GM21423 (cell line): ENCODE measurements at regions not wholly inside any gene's neighbourhood (a gene's known extent, or its start where the extent isn't known, plus 50 kb on each side); places are given as distances from the start of the nearest gene placed in this dataset.
"Not testable (repeated sequence)": the region's sequence is repeated elsewhere in the genome, so short reads cannot be mapped to it uniquely, and the experiment has no call there.

Experiments used
- ATAC-seq: cut with Tn5 transposase; IDR thresholded peaks from one replicate; pipeline ENCODE4 v1.9.1; 2021; ENCODE audit warnings: mild to moderate bottlenecking, moderate library complexity; ENCODE audit not compliant: unreplicated experiment

DNA sequence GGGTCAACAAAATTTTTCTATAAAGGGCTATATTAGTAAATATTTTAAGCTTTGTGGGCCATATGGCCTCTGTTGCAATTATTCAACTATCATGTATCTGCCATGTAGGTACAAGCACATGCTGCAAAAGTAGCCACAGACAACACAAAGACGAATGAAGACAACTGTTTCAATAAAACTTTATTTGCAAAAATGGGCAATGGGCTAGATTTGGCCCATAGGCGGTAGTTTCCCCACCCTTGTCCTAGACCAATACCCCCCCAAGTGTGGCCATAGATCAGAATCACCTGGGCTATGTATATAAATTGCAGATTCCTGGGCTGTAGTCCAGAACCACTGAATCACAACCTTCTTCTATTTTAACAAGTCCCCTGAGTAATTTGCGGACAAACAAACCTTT is 331.0 kb upstream of the PSMD7 start:
- ATAC-seq, result no peak

DNA sequence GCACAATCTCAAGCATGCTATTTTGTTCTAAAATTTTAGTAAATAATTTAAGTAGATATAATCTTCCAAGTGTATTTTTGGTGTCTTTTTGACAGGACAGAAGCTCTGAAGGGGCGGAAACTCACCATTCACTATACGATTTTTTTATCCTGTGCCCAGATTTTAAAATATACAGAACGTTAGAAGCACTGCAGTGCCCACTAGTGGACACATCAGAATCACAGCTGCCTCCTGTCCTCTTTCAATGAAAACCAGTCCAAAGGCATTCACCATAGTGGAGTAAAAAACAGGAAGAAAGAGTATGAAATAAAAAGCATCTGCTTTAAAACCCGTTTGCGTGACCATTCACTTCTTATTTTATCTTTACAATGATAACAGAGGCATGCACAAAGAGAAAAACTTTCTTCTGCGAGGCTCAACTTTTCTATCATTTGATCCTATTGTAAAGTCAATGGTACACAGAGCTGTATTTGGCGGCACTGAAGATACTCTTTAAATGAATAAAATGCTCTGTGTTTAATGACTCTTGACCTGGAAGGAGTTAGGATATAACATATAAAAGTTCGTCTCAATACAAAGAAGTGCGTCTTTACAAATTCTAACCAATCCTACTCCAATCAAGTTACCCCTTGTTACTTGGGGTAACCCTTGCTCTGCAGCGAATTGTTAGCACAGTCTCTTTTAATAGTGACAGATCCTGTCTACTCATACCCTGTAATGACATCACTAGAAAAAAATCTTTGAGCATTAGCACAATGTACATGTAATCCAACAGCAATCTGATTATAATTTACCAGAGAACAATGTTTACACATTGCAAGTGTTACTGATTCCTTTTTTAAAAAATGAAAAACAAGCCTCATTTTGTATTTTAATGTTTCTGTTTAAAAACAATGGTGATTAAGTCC is 339.8 kb upstream of the PSMD7 start:
- no peak for ATAC-seq

DNA sequence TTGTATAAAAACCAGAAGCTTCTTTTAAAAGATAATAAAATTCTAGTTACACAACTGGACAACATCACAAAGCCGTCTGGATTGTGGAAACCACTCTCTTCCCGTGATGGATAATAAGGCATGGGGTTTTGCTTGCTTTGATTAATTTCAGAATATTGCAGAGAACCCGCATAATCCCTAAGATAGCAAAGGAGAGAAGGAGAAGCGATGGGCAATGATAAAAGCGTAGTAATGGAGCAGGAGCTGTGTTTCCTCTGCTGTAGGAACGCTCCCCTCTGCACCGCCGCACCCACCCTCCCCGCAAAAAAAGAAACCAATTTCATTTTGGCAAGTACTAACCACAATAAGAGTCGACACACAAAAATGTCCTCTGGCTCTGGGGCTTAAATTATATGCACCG is 340.9 kb upstream of the PSMD7 start:
- ATAC-seq, result no peak

DNA sequence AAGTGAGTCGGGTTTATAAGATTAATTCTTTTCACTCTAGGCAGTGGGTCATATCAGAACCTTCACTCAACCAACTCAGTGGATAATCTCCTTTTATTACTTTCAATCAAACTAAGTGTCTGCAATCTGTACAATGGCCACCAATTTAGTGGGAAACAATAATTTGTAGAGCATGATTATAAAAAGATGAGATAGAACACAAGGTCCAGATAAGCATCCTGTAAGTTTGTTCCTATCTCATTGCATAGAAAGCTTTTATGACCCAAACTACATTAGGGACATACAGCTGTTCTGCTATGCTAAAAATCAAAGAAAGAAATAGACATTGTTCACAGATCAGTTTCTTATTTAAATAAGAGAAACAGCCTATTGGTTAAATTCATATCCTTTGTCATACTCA is 341.4 kb upstream of the PSMD7 start:
- ATAC-seq, result no peak

DNA sequence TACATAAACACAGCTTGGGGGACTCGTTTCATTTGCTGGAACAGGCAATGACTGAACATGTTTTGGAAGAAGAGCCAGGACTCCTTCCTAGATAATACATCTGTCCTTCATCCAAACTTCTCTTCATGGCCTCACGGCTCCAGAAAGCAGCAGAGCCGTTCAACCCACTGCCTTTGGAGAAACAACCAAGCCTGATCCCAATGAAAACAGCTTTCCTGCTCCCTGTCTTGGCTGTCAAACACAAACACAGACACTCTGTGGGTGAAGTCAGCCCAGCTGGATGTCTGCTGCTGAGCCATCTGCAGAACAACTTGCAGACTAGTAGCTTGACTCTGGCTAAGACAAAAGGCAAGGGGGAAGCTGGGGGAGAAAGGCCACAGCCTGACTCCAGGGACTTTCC is 345.1 kb upstream of the PSMD7 start:
- ATAC-seq, result no peak

DNA sequence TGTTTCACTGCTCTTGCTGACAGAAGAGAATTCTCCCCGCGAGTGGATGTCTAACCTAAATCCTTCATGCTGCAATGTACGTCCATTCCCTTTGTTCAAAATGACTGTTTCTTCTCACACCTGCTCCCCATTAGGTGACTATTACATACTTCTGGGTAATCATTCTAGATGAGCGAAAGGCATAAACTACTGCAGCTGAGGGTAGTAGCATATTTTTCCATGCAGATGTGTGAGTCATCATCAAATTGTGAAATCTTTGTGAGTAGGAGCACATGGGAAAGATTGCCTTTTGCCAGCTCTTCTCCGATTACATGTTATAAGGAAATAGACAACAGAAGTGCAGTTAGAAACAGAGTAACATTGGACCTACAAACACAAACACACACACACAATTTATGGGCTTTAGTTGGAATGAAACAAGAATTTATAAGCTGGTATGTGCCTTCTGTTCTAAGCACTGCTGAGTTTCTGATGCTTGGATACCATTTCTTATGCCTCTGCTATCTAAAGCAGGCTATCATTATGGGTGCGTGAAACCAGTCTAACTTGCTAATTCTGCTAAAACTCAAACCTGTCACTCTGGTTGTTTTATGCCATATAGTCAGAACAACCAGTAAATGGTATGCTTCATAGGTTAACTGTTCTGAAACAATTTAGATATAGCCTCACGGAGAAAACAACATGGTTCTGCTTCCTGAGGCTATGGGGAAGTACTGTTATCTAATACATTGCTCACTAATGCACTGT is 346.9 kb upstream of the PSMD7 start:
- no peak for ATAC-seq

DNA sequence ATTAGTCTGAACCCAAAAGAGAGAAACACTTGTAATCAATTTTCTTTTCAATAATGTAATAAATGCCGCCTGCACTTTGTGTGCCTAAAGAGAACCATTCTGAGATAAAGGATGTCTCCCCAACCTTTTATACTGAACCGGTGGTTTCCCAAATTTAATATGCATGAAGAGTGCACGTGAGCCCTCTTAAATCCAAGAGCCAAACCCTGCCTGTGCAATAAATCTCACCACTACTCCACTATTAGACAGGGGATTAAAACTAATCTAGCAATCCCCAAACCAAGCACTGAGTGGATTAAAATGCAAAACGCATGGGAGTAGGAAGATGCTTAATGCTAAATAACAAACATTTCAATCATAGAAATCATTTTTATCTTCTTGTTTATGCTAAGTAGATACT is 351.0 kb upstream of the PSMD7 start:
- ATAC-seq, result no peak

DNA sequence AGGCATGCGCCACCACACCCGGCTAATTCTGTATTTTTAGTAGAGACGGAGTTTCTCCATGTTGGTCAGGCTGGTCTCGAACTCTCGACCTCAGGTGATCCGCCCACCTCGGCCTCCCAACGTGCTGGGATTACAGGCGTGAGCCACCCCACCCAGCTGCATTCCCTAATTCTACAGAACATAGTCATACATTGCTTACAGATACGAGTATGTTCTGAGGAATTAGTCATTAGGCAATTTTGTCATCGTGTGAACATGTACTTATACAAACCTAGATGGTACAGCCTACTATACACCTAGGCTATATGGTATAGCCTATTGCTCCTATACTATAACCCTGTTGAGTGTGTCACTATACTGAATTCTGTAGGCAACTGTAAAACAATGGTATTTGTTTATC is 353.4 kb upstream of the PSMD7 start:
- not testable (repeated sequence) for ATAC-seq

DNA sequence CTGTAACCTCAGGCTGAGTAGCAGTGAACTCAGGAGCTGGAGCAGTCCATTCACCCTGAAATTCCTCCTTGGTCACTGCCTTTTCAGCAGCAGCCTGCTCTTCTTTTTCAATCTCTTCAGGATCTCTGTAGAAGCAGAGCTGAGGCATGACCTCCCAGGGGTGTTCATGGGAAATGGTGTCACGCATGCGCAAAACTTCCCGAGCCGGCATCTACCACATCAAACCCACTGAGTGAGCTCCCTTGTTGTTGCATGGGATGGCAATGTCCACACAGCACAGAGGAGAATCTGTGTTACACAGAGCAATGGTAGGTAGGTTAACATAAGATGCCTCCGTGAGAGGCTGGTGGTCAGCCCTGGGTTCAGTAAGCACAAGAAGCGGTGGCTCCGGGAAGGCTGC is 355.8 kb upstream of the PSMD7 start:
- not testable (repeated sequence) for ATAC-seq

DNA sequence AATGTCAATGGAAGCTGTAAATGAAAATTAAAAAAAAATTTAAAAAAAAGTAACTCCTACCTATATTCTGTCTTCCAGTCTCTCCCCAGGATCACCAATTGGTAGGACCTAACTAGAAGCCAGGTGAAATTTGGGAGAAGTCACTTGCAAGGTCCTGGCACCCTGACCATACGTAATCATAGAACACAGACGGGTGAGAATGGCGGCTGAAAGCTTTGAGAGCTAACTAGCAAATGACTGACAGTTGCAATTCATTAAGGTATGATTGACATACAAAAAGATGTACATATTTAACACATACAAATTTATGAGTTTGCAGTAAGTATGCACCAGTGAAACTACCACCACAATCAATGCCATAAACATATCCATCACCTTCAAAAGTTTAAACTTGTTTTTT is 372.7 kb upstream of the PSMD7 start:
- ATAC-seq, result no peak

DNA sequence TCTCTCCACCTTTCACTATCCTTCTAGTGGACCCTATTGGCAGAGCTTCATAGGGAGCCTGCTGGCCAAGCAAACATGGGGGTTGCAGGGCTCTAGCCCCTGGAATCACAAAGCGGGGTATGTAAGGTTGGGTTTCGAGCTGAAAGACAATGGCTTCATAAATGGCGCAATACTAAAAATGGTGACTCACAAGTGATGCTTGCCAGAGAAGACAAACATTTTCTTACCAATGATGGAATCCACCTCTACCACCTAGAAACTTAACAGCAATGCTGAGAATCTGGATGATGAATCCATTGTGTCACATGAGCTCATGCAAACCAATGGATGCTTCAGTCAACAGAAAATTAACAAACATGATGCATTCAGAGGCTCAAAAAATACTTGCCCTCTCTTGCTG is 375.3 kb upstream of the PSMD7 start:
- ATAC-seq, result no peak

DNA sequence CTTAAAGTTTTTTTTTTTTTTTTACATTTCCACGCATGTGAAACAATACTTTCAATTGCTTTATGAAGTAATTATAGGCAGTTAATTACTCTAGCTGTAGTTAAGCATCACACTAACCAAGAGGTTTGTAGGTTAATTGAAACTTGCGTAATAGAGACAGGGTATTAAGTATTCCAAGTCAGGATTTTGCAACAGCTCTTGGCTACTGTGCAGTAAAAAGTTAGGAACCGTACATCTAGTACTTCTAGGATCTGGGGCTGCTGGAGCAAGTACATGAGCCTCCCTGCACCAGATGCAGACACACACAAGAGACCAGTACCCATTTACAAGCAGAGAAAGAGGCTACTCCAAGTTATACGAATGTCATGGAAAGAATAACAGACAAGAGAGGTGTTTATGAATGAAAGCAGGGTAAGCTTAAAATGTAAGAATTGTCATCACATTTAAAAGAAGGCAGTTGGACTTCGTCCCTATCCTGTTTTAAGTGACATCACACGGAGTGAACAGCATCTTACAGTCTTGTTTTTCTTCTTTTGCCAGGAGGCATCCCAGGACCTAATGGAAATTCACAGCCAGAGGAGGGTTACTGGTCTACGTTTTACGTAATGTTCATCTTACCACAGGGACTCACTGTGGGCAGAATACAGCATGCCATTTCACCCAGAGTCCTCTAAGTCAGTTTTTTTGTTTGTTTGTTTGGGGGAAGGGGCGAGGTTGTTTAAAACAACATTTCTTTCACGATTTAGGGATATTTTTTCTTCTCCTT is 379.6 kb upstream of the PSMD7 start:
- no peak for ATAC-seq

DNA sequence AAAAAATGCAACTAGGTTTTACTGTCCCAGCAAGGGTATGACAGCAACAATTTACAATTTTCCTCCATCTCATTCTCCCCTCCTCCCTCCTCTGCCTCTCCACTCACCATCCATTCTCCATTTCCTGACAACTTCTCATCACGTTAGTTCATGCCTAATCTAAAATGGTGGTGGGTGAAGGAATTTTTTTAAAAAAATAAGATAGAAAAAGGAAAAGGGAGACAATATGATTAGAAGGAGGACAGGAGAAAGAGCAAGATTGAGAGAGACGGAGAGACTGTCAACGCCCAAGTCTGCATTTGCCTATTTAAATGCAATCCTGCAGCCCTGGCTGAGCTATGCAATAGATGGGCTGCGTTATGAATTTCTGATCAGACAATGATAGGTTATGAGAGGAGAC is 380.7 kb upstream of the PSMD7 start:
- ATAC-seq, result no peak

DNA sequence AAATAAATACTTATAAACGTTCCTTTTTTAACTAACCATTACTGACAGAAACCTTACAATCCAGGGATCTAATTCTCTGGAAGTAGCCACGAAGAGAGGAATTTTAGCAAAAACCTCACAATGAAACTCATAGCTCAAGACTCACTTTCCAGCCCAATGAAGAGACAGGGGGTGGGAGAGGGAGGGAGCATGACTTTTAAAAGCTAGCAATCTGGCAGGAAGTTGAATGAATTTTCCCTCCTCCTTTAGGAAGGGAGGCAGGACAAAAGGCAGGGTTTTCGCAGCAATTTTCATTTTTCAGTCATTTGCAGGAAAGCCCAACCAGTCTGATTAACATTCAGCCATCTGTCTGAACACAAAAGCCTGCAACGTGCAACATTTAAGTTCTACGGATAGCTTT is 381.5 kb upstream of the PSMD7 start:
- ATAC-seq, result no peak

DNA sequence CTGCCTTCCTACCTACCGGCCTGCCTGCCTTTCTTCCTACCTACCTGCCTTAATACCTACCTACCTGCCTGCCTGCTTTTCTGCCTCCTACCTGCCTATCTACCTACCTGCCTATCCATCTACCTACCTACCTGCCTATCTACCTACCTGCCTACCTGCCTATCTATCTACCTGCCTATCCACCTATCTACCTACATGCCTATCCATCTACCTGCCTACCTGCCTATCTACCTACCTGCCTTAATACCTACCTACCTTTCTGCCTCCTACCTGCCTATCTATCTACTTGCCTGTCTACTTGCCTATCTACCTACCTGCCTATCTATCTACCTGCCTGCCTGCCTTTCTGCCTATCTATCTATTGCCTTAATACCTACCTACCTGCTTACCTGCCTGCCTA is 383.8 kb upstream of the PSMD7 start:
- ATAC-seq, result no peak

DNA sequence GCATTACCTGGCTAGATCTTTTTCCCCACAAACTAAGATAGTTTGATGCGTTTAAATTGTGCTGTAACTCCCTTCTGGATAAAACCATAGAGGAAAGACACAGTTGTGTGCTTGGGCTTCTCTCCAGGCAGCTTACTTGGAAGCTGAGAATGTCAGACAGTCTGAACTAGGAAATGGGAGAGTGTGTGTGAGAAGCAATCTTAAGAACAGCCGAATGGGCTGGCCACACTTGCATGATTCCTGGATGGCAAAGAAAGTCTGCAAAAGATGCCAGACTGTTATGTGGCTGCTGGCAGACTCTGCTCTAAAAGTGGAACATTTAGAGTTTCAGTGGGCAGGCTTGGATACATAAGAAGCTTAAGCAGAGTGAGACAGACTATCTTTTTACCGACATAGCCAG is 384.3 kb upstream of the PSMD7 start:
- ATAC-seq, result no peak

DNA sequence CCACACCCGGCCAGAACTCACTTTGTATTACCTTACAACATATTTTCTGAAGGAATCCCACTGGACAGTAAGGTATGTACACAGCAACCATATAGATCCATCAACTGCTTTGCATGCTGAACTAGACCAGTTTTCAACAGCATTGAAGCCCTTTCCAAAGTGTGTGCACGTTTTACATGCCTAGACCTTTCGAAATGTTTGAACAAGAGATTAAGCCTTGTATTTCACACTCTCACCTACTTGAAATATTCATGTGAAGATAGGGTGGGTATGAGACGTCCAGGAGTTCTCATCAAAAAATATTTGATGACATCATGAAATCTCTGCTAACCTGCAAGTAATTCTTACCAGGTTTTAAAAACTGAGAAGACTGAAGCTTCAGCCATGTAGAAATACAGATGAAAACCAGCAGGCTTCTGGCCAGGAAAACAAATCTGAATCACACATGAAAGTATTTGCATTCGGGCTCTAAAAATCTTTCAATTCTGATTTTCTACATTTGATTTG is 387.0 kb upstream of the PSMD7 start:
- no peak for ATAC-seq

DNA sequence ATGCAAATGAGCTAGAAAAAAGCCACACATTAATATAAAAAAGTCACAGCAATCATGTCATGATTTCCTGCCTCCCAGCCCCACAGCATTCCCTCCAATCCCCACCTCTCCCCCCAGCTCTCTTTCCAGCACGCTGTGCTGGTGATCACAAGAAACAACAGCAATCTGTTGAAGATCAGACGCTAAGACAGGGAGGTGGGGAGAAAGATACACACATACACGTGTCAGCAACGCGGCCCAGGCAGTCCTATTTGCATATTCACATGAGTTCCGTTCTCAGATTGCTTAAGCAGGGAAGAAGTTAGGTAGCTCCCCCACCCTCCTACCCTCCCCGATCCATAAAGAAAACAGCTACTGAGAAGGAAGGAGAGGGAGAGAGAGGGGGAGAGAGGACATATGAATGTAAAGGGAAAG is 405.5 kb upstream of the PSMD7 start:
- no peak for ATAC-seq

DNA sequence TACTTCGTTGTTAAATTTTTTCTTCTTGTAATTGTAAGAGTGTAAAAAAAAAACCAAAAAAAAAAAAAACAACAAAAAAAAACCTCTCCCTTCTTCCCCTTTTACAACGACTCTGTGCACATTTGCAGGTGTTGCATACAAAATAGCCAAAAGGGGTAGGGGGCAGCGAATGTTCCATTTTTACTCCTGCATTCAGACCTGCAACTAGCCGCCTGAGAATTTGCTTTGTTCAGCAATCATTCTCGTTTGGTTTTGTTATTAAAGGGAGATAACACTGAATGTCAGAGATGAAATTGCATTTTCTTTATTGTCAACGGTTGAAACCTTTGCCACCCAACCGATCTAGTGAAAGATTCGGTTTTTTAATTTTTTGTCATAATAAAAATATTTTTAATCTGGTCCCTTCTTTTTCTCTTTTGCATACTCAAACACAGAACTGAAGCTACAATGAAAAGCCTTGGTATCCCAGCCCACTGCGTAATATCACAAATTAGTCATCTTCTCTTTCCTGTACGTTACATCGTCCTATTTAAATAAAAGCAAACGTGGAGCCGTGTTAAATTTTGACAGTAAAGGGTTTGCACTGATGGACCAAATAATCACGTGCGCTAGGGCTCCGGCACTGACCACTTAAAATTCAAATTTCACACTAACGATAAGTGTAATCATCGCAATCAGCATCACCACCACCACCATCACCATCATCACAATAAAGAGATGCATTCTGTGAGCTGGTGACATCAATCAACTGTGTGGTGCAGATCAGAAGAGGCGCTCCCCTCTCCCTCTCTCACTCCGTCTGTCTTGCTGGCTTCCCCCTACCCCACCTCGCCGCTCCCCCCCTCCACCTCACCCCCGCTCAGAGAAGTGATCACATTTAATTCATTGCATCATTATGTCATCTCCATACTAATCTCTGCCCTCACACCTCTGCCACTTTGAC is 406.2 kb upstream of the PSMD7 start:
- ATAC-seq, result no peak

DNA sequence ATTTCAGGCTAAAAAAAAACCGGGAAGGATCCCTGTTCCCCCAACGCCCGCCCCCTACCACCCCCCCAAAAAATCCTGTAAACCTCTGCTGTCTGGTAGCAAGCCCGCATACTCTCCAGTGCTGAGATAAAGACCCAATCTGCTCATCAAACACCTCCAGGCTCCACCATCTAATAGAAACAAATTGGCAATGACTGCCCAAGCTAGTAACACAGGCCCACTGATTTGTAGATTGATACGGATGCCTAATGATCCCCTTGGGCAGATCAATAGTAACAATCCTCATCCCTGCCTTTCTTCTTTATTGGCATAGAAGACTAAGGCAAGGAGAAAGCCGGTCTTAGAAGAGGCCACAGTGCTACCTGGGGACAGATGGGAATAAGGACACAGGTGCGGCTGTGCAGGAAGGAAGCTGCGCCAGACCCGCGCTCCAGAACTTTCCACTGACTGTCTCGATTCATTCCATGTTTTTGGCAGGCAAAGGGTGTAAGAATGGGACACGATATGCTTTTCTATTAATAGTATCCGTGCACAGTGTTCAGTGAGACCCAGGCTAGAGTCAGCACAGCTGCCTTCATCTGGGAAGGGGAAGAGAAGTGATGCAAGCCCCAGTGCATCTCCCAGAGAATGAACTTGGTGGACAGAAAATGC is 407.6 kb upstream of the PSMD7 start:
- no peak for ATAC-seq
